Middle frontal gyrus (tissue), 1 donor: ENCODE measurements at regions not wholly inside any gene's neighbourhood (a gene's known extent, or its start where the extent isn't known, plus 50 kb on each side); places are given as distances from the start of the nearest gene placed in this dataset.
"Not testable (repeated sequence)": the region's sequence is repeated elsewhere in the genome, so short reads cannot be mapped to it uniquely, and the experiment has no call there.

Experiments used
- DNase-seq: peaks from one replicate; pipeline ENCODE4 v3.0.0-alpha.2; 2015; ENCODE audit warnings: low spot score; ENCODE audit errors: extremely low spot score

- DNase-seq, result no peak
Measured at GRCh38 chr3:86887876-86888275, 103.1 kb downstream of the VGLL3 start.

- no peak for DNase-seq
Measured at GRCh38 chr3:86880066-86880465, 110.9 kb downstream of the VGLL3 start.

- not testable (repeated sequence) for DNase-seq
Measured at GRCh38 chr3:86876504-86877181, 114.3 kb downstream of the VGLL3 start.

GRCh38 chr3:86874790-86875189 is 116.2 kb downstream of the VGLL3 start:
- DNase-seq, result not testable (repeated sequence)

GRCh38 chr3:86869566-86869965 is 121.4 kb downstream of the VGLL3 start:
- DNase-seq, result no peak

GRCh38 chr3:86867982-86868381 is 123.0 kb downstream of the VGLL3 start:
- no peak for DNase-seq

GRCh38 chr3:86865506-86865905 is 125.4 kb downstream of the VGLL3 start:
- no peak for DNase-seq

- no peak for DNase-seq
Measured at GRCh38 chr3:86856711-86857110, 134.2 kb downstream of the VGLL3 start.

- DNase-seq, result no peak
Measured at GRCh38 chr3:86849991-86850390, 141.0 kb downstream of the VGLL3 start.

- no peak for DNase-seq
Measured at GRCh38 chr3:86845726-86846125, 145.2 kb downstream of the VGLL3 start.

GRCh38 chr3:86838927-86839326 is 152.0 kb downstream of the VGLL3 start:
- DNase-seq, result no peak

- no peak for DNase-seq
Measured at GRCh38 chr3:86837871-86838270, 153.1 kb downstream of the VGLL3 start.

GRCh38 chr3:86830566-86830965 is 160.4 kb downstream of the VGLL3 start:
- no peak for DNase-seq

- DNase-seq, result no peak
Measured at GRCh38 chr3:86828751-86829150, 162.2 kb downstream of the VGLL3 start.

- DNase-seq, result not testable (repeated sequence)
Measured at GRCh38 chr3:86827582-86827981, 163.4 kb downstream of the VGLL3 start.

GRCh38 chr3:86826292-86826691 is 164.7 kb downstream of the VGLL3 start:
- no peak for DNase-seq

- no peak for DNase-seq
Measured at GRCh38 chr3:86815880-86816279, 175.1 kb downstream of the VGLL3 start.

- DNase-seq, result no peak
Measured at GRCh38 chr3:86814918-86815655, 175.9 kb downstream of the VGLL3 start.

GRCh38 chr3:86814321-86814720 is 176.6 kb downstream of the VGLL3 start:
- peak; percentile 23 for DNase-seq

- no peak for DNase-seq
Measured at GRCh38 chr3:86801921-86802320, 189.0 kb downstream of the VGLL3 start.

- no peak for DNase-seq
Measured at GRCh38 chr3:86801066-86801465, 189.9 kb downstream of the VGLL3 start.

GRCh38 chr3:86800116-86800515 is 190.8 kb downstream of the VGLL3 start:
- no peak for DNase-seq

GRCh38 chr3:86797946-86798345 is 193.0 kb downstream of the VGLL3 start:
- DNase-seq, result no peak
